Suprapubic skin (tissue), 3 donors: ENCODE measurements at regions not wholly inside any gene's neighbourhood (a gene's known extent, or its start where the extent isn't known, plus 50 kb on each side); places are given as distances from the start of the nearest gene placed in this dataset.

ENCODE experiments used
- EP300 ChIP-seq: sonication (generic); formaldehyde crosslinking; IDR thresholded peaks from one replicate; pipeline ENCODE4 v1.6.1; 2017; ENCODE audit warnings: antibody characterized with exemption
- POLR2A ChIP-seq, 2 donors: fragments of 450-650 bp; IDR thresholded peaks; one replicate each; pipeline ENCODE4 v1.6.1; 2017; ENCODE audit warnings: antibody characterized with exemption in 2 of 2, mild to moderate bottlenecking in 2 of 2, moderate library complexity in 2 of 2
- TF ChIP-seq, protein P1 (sequence below), 2 donors: fragments of 200-600 bp in 1 of 2; fragments of 450-650 bp in 1 of 2; sonication (generic) in 1 of 2; IDR thresholded peaks; one replicate each; pipeline ENCODE4 v1.5.1; 2016 to 2019; ENCODE audit warnings: antibody characterized with exemption in 2 of 2, mild to moderate bottlenecking in 1 of 2, moderate library complexity in 1 of 2

DNA sequence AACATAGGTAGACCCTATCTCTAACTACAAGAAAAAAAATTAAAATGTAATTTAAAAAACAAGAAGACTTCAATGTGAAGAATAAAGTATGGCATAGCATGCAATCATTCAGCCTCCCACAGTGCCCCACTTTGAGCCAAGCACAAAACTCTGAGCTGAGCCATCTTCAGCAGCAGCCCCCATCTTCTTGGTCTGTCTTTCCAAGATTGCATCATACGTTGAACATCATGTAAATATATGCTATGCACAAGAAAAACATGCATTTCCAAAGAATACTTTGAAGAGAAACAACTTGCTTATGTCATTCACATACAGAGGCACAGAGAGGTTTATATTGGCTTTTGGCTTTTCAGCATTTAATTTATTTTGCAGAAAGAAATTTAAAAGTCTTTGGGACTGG is 105.8 kb upstream of the TMPO start:
- TF ChIP-seq, protein P1, sequence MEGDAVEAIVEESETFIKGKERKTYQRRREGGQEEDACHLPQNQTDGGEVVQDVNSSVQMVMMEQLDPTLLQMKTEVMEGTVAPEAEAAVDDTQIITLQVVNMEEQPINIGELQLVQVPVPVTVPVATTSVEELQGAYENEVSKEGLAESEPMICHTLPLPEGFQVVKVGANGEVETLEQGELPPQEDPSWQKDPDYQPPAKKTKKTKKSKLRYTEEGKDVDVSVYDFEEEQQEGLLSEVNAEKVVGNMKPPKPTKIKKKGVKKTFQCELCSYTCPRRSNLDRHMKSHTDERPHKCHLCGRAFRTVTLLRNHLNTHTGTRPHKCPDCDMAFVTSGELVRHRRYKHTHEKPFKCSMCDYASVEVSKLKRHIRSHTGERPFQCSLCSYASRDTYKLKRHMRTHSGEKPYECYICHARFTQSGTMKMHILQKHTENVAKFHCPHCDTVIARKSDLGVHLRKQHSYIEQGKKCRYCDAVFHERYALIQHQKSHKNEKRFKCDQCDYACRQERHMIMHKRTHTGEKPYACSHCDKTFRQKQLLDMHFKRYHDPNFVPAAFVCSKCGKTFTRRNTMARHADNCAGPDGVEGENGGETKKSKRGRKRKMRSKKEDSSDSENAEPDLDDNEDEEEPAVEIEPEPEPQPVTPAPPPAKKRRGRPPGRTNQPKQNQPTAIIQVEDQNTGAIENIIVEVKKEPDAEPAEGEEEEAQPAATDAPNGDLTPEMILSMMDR (IDR thresholded peaks at IDR 0.05), result no peak
- no peak for TF ChIP-seq EP300
- no peak for TF ChIP-seq POLR2A (IDR thresholded peaks at IDR 0.05)
